Caco-2 (cell line): ENCODE measurements at regions not wholly inside any gene's neighbourhood (a gene's known extent, or its start where the extent isn't known, plus 50 kb on each side); places are given as distances from the start of the nearest gene placed in this dataset.

ENCODE experiments used
- BruUV-seq: library from RNA; stranded (reverse); fragments of 400-500 nt; replicated peaks from 2 replicates; lab custom pipeline; 2021; lab: Mats Ljungman, UMichigan
- CTCF ChIA-PET: fragments of 300-600 bp; sonication (Branson Sonifier 250); formaldehyde crosslinking; loops from one replicate; lab custom pipeline; 2022; ENCODE audit warnings: antibody characterized with exemption; lab: Charles Lee
- POLR2A ChIA-PET: fragments of 300-600 bp; sonication (Branson Sonifier 250); formaldehyde crosslinking; loops from one replicate; lab custom pipeline; 2022; ENCODE audit warnings: antibody characterized with exemption; lab: Charles Lee
- DNase-seq, 2 experiments: peaks; one replicate each; pipeline versions ENCODE4 v3.0.0 to v3.0.0-alpha.2; 2020 to 2022
- H3K27me3 ChIP-seq: replicated peaks from 2 replicates; pipeline ENCODE4 v1.6.0; 2011; ENCODE audit warnings: low read length; ENCODE audit not compliant: control insufficient read depth, insufficient read depth
- H3K36me3 ChIP-seq: 2 replicates; pipeline ENCODE4 v1.5.1; 2011; ENCODE audit warnings: low read length; ENCODE audit not compliant: control insufficient read depth, insufficient read depth
- H3K4me1 ChIP-seq: fragments of 250-450 bp; sonication (Bioruptor Pico); 2 replicates; pipeline ENCODE4 v1.5.1; 2020; ENCODE audit warnings: mild to moderate bottlenecking
- H3K4me3 ChIP-seq: 2 replicates; pipeline ENCODE4 v1.5.1; 2011; ENCODE audit warnings: low read depth, mild to moderate bottlenecking, control low read depth, low read length
- H3K9me3 ChIP-seq: fragments of 250-450 bp; sonication (Bioruptor Pico); 2 replicates; pipeline ENCODE4 v1.5.1; 2020; ENCODE audit warnings: mild to moderate bottlenecking, moderate library complexity
- H3K27ac Mint-ChIP-seq: one replicate; pipeline ENCODE4 v1.8.0; 2022; ENCODE audit warnings: mixed read lengths; ENCODE audit not compliant: unreplicated experiment
- H3K27me3 Mint-ChIP-seq: one replicate; pipeline ENCODE4 v1.8.0; 2022; ENCODE audit warnings: mixed read lengths; ENCODE audit not compliant: insufficient read depth, unreplicated experiment
- H3K36me3 Mint-ChIP-seq: one replicate; pipeline ENCODE4 v1.8.0; 2022; ENCODE audit warnings: mild to moderate bottlenecking, mixed read lengths; ENCODE audit not compliant: insufficient read depth, unreplicated experiment
- H3K4me1 Mint-ChIP-seq: one replicate; pipeline ENCODE4 v1.8.0; 2022; ENCODE audit warnings: low read depth, mixed read lengths; ENCODE audit not compliant: unreplicated experiment
- H3K4me3 Mint-ChIP-seq: one replicate; pipeline ENCODE4 v1.8.0; 2022; ENCODE audit warnings: mild to moderate bottlenecking, moderate library complexity, mixed read lengths; ENCODE audit not compliant: unreplicated experiment
- H3K9me3 Mint-ChIP-seq: one replicate; pipeline ENCODE4 v1.8.0; 2022; ENCODE audit warnings: mixed read lengths; ENCODE audit not compliant: unreplicated experiment
- CTCF ChIP-seq, 2 experiments: fragments of 200-600 bp in 1 of 2; IDR thresholded peaks; 1 replicate in 1 of 2; 2 replicates in 1 of 2; pipeline versions ENCODE4 v1.5.1 to v1.8.0; 2011 to 2022; ENCODE audit warnings: antibody characterized with exemption in 1 of 2, control low read depth in 1 of 2, inconsistent platforms in 1 of 2, low read depth in 1 of 2, low read length in 1 of 2, mild to moderate bottlenecking in 1 of 2, moderate library complexity in 1 of 2; ENCODE audit not compliant: insufficient read depth in 1 of 2, severe bottlenecking in 1 of 2, unreplicated experiment in 1 of 2
- intact Hi-C: fragments of 100-400 bp; cut with micrococcal nuclease; formaldehyde crosslinking; loops from one replicate; pipeline ENCODE4 v1.10.0; 2022; ENCODE audit not compliant: unreplicated experiment

GRCh38 chr4:144799486-144799885 is 153.5 kb downstream of the HHIP start:
- Mint-ChIP-seq H3K4me1 (no peaks in the 10 kb centered on the region), H3K27me3 (no peaks in the 10 kb centered on the region), H3K4me3 (no peak overlapping the region), H3K36me3 (no peaks in the 10 kb centered on the region), H3K27ac (no peak overlapping the region), H3K9me3 (peaks cover 12% of the 10 kb centered on the region)
- no peaks in the 10 kb centered on the region for H3K4me1 ChIP-seq
- H3K4me3 ChIP-seq = no peak overlapping the region
- POLR2A ChIA-PET = no interaction called here
- H3K36me3 ChIP-seq = no peaks in the 10 kb centered on the region
- peaks cover 5% of the 10 kb centered on the region; the same call in 1 of the 2 replicates for H3K9me3 ChIP-seq
- CTCF ChIA-PET = no interaction called here
- TF ChIP-seq CTCF (IDR thresholded peaks at IDR 0.05; ENCODE audit: insufficient read depth in 1 of 2, low read depth in 1 of 2, low read length in 1 of 2, severe bottlenecking in 1 of 2, unreplicated experiment in 1 of 2) = no peak
- intact Hi-C loops = no loop called here
- BruUV-seq = no TSS peak
- no peak for DNase-seq
- H3K27me3 ChIP-seq = no peaks in the 10 kb centered on the region

- H3K36me3 Mint-ChIP-seq = no peaks in the 10 kb centered on the region
- DNase-seq = no peak
- no peak overlapping the region for H3K27ac Mint-ChIP-seq
- CTCF ChIA-PET = no interaction called here
- intact Hi-C loops = no loop called here
- H3K4me3 ChIP-seq = no peak overlapping the region
- POLR2A ChIA-PET = no interaction called here
- H3K27me3 ChIP-seq = no peaks in the 10 kb centered on the region
- peaks cover 8% of the 10 kb centered on the region for H3K9me3 Mint-ChIP-seq
- H3K27me3 Mint-ChIP-seq = no peaks in the 10 kb centered on the region
- BruUV-seq = no TSS peak
- no peaks in the 10 kb centered on the region for H3K4me1 Mint-ChIP-seq
- no peak for TF ChIP-seq CTCF (IDR thresholded peaks at IDR 0.05; ENCODE audit: insufficient read depth in 1 of 2, low read depth in 1 of 2, low read length in 1 of 2, severe bottlenecking in 1 of 2, unreplicated experiment in 1 of 2)
- no peaks in the 10 kb centered on the region for H3K36me3 ChIP-seq
- H3K4me1 ChIP-seq = no peaks in the 10 kb centered on the region
- H3K9me3 ChIP-seq = peaks cover 5% of the 10 kb centered on the region; the same call in 1 of the 2 replicates
- H3K4me3 Mint-ChIP-seq = no peak overlapping the region
These were observed 155.8 kb downstream of the HHIP start for GRCh38 chr4:144801731-144802130.

- BruUV-seq = no TSS peak
- H3K27me3 Mint-ChIP-seq = no peaks in the 10 kb centered on the region
- intact Hi-C loops = no loop called here
- Histone ChIP-seq H3K9me3 (peaks cover 6% of the 10 kb centered on the region; the same call in 1 of the 2 replicates), H3K27me3 (no peaks in the 10 kb centered on the region), H3K36me3 (no peaks in the 10 kb centered on the region), H3K4me1 (no peaks in the 10 kb centered on the region), H3K4me3 (no peak overlapping the region)
- no peak overlapping the region for H3K27ac Mint-ChIP-seq
- POLR2A ChIA-PET = no interaction called here
- no peak for DNase-seq
- peaks cover 16% of the 10 kb centered on the region for H3K9me3 Mint-ChIP-seq
- CTCF ChIA-PET = no interaction called here
- TF ChIP-seq CTCF (IDR thresholded peaks at IDR 0.05; ENCODE audit: insufficient read depth in 1 of 2, low read depth in 1 of 2, low read length in 1 of 2, severe bottlenecking in 1 of 2, unreplicated experiment in 1 of 2) = no peak
- no peaks in the 10 kb centered on the region for H3K36me3 Mint-ChIP-seq
- no peak overlapping the region for H3K4me3 Mint-ChIP-seq
- H3K4me1 Mint-ChIP-seq = no peaks in the 10 kb centered on the region
These were observed 162.1 kb downstream of the HHIP start for GRCh38 chr4:144808034-144808433.
